Naive B cell (primary cell): ENCODE measurements at regions not wholly inside any gene's neighbourhood (a gene's known extent, or its start where the extent isn't known, plus 50 kb on each side); places are given as distances from the start of the nearest gene placed in this dataset.

Source experiments
- ATAC-seq, 2 donors: fragments of 150-1000 bp; cut with Tn5 transposase; 2 replicates each; pipeline ENCODE4 v1.10.0; 2021; ENCODE audit warnings: low read depth in 2 of 2, mild to moderate bottlenecking in 2 of 2, moderate library complexity in 2 of 2
- DNase-seq: peaks from one replicate; pipeline ENCODE4 v3.0.0; 2022
- H3K27ac Mint-ChIP-seq, 6 donors: one replicate each; pipeline ENCODE4 v1.8.0; 2020 to 2022; ENCODE audit warnings: mild to moderate bottlenecking in 6 of 6, mixed read lengths in 6 of 6, moderate library complexity in 5 of 6, inconsistent platforms in 2 of 6
- H3K27me3 Mint-ChIP-seq, 3 donors: one replicate each; pipeline ENCODE4 v1.8.0; 2021 to 2022; ENCODE audit warnings: mixed read lengths in 3 of 3, mild to moderate bottlenecking in 1 of 3
- H3K36me3 Mint-ChIP-seq, 2 donors: one replicate each; pipeline ENCODE4 v1.8.0; 2020 to 2022; ENCODE audit warnings: mixed read lengths in 2 of 2, inconsistent platforms in 1 of 2, mild to moderate bottlenecking in 1 of 2
- H3K4me1 Mint-ChIP-seq, 3 donors: one replicate each; pipeline ENCODE4 v1.8.0; 2020 to 2022; ENCODE audit warnings: mixed read lengths in 3 of 3, inconsistent platforms in 1 of 3, mild to moderate bottlenecking in 1 of 3, moderate library complexity in 1 of 3
- H3K4me3 Mint-ChIP-seq, 8 donors: one replicate each; pipeline ENCODE4 v1.8.0; 2020 to 2022; ENCODE audit warnings: mild to moderate bottlenecking in 8 of 8, mixed read lengths in 8 of 8, moderate library complexity in 8 of 8, inconsistent platforms in 2 of 8
- H3K9me3 Mint-ChIP-seq, 7 donors: one replicate each; pipeline ENCODE4 v1.8.0; 2020 to 2022; ENCODE audit warnings: mixed read lengths in 7 of 7, mild to moderate bottlenecking in 5 of 7, inconsistent platforms in 2 of 7, moderate library complexity in 1 of 7

DNA sequence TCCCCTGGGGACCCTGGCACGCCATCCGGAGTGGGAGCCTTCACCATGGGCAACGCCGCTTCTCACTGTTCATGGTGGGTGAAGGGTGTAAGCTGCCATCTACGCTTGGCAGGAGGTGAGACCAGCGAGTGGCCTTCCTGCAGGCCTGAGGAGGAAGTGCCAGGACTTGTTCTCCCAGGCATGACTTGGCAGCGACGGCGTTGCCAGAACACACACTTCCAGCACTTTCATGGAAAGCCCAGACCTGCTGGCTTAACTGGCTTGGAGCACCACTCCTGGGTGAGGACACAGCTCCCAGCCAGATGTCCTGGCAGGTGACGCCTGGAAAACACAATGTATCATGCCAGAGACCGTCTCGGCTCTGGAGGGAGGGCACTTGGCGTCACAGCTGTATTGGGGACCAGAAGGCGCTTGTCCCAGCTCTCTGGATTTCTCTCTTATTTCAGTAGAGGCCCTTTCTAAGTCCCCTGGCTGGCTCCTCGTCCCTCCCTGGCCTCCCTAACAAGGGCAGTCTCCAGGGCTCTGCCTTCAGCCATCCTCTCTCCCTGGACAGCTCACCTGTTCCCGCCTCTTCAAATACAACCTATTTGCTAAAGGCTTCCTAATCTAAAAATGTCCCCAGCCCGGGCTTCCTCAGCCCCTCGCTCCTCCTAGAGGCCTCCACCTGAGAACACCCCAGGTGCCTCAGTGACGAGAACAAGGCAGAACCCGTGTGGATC is 188.3 kb downstream of the OLFM1 start:
- Mint-ChIP-seq H3K9me3 (no peaks in the 10 kb centered on the region), H3K4me1 (no peaks in the 10 kb centered on the region), H3K27ac (peak overlapping the region in 1 of 6 donors; percentile 39), H3K36me3 (no peaks in the 10 kb centered on the region), H3K4me3 (peak overlapping the region in 1 of 8 donors; percentile 21), H3K27me3 (peaks cover 3 to 33% (median 24%) of the 10 kb centered on the region in 3 donors)
- DNase-seq (no peak), ATAC-seq (no peak)

- no peaks in the 10 kb centered on the region for H3K36me3 Mint-ChIP-seq
- H3K4me1 Mint-ChIP-seq, result no peaks in the 10 kb centered on the region
- peaks cover 0 to 26% (median 18%) of the 10 kb centered on the region in 3 donors for H3K27me3 Mint-ChIP-seq
- H3K9me3 Mint-ChIP-seq, result no peaks in the 10 kb centered on the region
- no peak overlapping the region for H3K27ac Mint-ChIP-seq
- ATAC-seq (no peak), DNase-seq (no peak)
- H3K4me3 Mint-ChIP-seq, result no peak overlapping the region
These were observed 190.0 kb downstream of the OLFM1 start for GRCh38 chr9:135277219-135278201.

DNA sequence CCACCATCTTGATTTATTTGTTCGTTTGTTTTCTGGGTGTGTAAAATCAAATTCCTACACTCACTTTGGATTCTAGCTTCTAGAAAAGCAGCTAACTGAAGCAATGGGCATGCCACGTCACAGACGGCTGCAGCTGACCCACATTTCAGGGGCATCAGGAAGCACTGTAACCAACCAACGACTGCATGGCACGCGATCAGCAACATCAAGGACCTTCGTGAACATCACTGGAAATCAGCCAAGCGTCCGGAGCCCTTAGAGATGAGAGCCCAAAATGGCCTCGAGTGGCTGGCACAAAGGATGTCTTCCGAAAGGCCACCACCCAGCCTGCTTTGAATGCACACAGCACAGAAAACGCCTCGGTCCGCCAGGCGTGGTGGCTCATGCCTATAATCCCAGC is 191.1 kb downstream of the OLFM1 start:
- no peaks in the 10 kb centered on the region for H3K4me1 Mint-ChIP-seq
- peaks cover 0 to 23% (median 9%) of the 10 kb centered on the region in 3 donors for H3K27me3 Mint-ChIP-seq
- no peak overlapping the region for H3K27ac Mint-ChIP-seq
- no peaks in the 10 kb centered on the region for H3K36me3 Mint-ChIP-seq
- ATAC-seq (no peak), DNase-seq (no peak)
- H3K4me3 Mint-ChIP-seq, result no peak overlapping the region
- no peaks in the 10 kb centered on the region for H3K9me3 Mint-ChIP-seq

DNA sequence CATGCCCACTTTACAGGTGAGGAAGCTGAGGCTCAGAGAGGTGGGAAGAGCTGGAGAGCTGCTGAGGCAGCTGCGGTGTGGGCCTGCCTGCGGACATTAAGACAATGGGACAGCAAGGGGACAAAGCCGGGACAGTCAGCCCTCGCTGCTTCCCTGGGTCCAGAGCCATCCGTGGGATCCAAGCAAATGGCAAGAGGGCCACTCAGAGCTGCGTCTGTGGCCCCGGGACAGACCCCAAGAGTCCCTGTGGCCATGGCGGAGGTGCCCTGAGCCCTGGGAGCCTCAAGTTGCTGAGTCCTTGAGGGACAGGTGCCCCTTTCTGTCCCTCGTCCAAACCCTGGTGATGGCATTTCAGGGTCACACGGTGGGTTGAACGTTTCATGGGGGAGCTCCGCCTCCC is 191.9 kb downstream of the OLFM1 start:
- DNase-seq (no peak), ATAC-seq (no peak)
- no peaks in the 10 kb centered on the region for H3K36me3 Mint-ChIP-seq
- H3K27me3 Mint-ChIP-seq, result peaks cover 0 to 19% (median 6%) of the 10 kb centered on the region in 3 donors
- no peaks in the 10 kb centered on the region for H3K4me1 Mint-ChIP-seq
- H3K4me3 Mint-ChIP-seq, result peak overlapping the region in 1 of 8 donors; percentile 52
- H3K9me3 Mint-ChIP-seq, result no peaks in the 10 kb centered on the region
- no peak overlapping the region for H3K27ac Mint-ChIP-seq

DNA sequence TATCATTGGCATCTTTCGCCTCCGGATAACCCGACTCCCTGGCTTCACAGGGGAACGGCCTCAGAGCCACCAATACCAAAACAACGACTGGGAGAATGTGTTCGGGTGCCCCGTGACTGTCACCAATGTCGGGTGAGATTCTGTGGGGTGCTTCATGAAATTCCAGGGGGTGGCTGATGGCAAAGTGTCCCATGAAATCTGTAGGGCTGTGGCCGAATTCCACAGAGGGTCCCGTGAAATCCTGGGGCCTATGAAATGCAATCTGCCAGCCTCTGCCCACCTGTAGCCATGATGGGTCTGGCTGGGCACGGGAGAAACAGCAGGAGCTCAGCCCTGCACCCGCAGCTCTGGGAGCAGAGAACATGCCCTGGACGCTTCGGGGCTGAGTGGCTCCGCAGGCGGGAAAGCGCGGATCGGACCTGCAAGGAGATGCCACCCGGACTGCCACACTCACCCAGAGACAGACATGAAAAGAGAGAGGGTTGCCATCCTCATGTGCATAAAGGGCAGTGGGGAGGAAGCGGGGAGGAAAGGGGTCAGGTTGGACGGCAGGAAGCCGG is 192.4 kb downstream of the OLFM1 start:
- Mint-ChIP-seq H3K27ac (peak overlapping the region in 1 of 6 donors; percentile 59), H3K36me3 (no peaks in the 10 kb centered on the region), H3K4me1 (no peaks in the 10 kb centered on the region), H3K27me3 (peaks cover 0 to 19% (median 6%) of the 10 kb centered on the region in 3 donors), H3K9me3 (no peaks in the 10 kb centered on the region), H3K4me3 (peak overlapping the region in 1 of 8 donors; percentile 42)
- no peak for DNase-seq
- ATAC-seq, result no peak

DNA sequence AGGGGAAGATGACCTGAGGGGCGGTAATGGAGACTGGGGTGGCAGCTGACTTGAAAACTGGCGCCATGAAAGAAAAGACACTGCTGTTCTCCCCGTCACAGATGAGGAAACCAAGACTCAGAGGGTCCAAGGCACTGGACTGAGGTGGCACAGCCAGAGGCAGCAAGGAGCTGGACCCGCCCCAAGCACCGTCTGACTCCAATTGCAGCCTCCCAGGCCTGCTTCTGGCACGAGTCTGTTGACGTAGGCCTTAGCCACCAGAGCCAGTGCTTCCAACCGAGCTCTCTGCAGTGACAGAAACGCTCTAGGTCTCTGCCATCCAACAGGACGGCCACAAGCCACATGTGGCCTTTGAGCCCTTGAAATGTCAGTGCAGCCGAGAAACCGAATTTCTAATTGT is 193.2 kb downstream of the OLFM1 start:
- Mint-ChIP-seq H3K27ac (no peak overlapping the region), H3K36me3 (no peaks in the 10 kb centered on the region), H3K4me1 (no peaks in the 10 kb centered on the region), H3K9me3 (peaks cover 0 to 2% (median 0%) of the 10 kb centered on the region in 7 donors), H3K27me3 (peaks cover 0 to 19% (median 6%) of the 10 kb centered on the region in 3 donors), H3K4me3 (no peak overlapping the region)
- DNase-seq, result no peak
- no peak for ATAC-seq

GRCh38 chr9:135281151-135281550 is 193.7 kb downstream of the OLFM1 start:
- Mint-ChIP-seq H3K4me1 (no peaks in the 10 kb centered on the region), H3K27ac (no peak overlapping the region), H3K9me3 (peaks cover 0 to 3% (median 0%) of the 10 kb centered on the region in 7 donors), H3K4me3 (no peak overlapping the region), H3K36me3 (no peaks in the 10 kb centered on the region), H3K27me3 (peaks cover 0 to 15% (median 6%) of the 10 kb centered on the region in 3 donors)
- ATAC-seq (no peak), DNase-seq (no peak)

- DNase-seq, result no peak
- Mint-ChIP-seq H3K4me3 (no peak overlapping the region), H3K27ac (no peak overlapping the region), H3K36me3 (no peaks in the 10 kb centered on the region), H3K9me3 (peaks cover 0 to 3% (median 0%) of the 10 kb centered on the region in 7 donors), H3K27me3 (peaks cover 0 to 6% (median 6%) of the 10 kb centered on the region in 3 donors), H3K4me1 (peaks cover 0 to under 1% (median 0%) of the 10 kb centered on the region in 3 donors)
- peak; percentile 16 to 34 for ATAC-seq
These were observed 194.6 kb downstream of the OLFM1 start for GRCh38 chr9:135281791-135282737.

- Mint-ChIP-seq H3K9me3 (peaks cover 0 to 3% (median 0%) of the 10 kb centered on the region in 7 donors), H3K27ac (no peak overlapping the region), H3K27me3 (peaks cover 0 to 6% (median 6%) of the 10 kb centered on the region in 3 donors), H3K4me1 (peaks cover 0 to 5% (median 0%) of the 10 kb centered on the region in 3 donors), H3K36me3 (no peaks in the 10 kb centered on the region), H3K4me3 (no peak overlapping the region)
- ATAC-seq (no peak), DNase-seq (no peak)
These were observed 195.3 kb downstream of the OLFM1 start for GRCh38 chr9:135282808-135283207.

GRCh38 chr9:135283671-135284070 is 195.9 kb upstream of the PPP1R26 start:
- H3K27me3 Mint-ChIP-seq, result peaks cover 0 to 6% (median 0%) of the 10 kb centered on the region in 3 donors
- no peak for DNase-seq
- no peak overlapping the region for H3K27ac Mint-ChIP-seq
- H3K4me3 Mint-ChIP-seq, result no peak overlapping the region
- ATAC-seq, result no peak
- H3K36me3 Mint-ChIP-seq, result no peaks in the 10 kb centered on the region
- peaks cover 0 to 3% (median 0%) of the 10 kb centered on the region in 7 donors for H3K9me3 Mint-ChIP-seq
- H3K4me1 Mint-ChIP-seq, result peaks cover 0 to 5% (median 0%) of the 10 kb centered on the region in 3 donors

GRCh38 chr9:135284386-135285134 is 195.0 kb upstream of the PPP1R26 start:
- H3K27me3 Mint-ChIP-seq, result peaks cover 0 to 13% (median 4%) of the 10 kb centered on the region in 3 donors
- H3K4me1 Mint-ChIP-seq, result peaks cover 0 to 5% (median 0%) of the 10 kb centered on the region in 3 donors
- no peaks in the 10 kb centered on the region for H3K36me3 Mint-ChIP-seq
- peaks cover 0 to 3% (median 0%) of the 10 kb centered on the region in 7 donors for H3K9me3 Mint-ChIP-seq
- peak overlapping the region in 1 of 6 donors; percentile 71 for H3K27ac Mint-ChIP-seq
- no peak overlapping the region for H3K4me3 Mint-ChIP-seq
- DNase-seq (no peak), ATAC-seq (no peak)
